Mesenchymal stem cell (in vitro differentiated cells and primary cell): ENCODE measurements at regions not wholly inside any gene's neighbourhood (a gene's known extent, or its start where the extent isn't known, plus 50 kb on each side); places are given as distances from the start of the nearest gene placed in this dataset.

ENCODE experiments used
- DNase-seq: peaks from one replicate; pipeline ENCODE4 v3.0.0-alpha.2; 2013
- H2AFZ ChIP-seq: one replicate; pipeline ENCODE4 v1.6.1; 2013; ENCODE audit warnings: low read depth, mild to moderate bottlenecking, control low read depth, inconsistent platforms, low read length, moderate library complexity
- H2AK5ac ChIP-seq: 2 replicates; pipeline ENCODE4 v1.6.1; 2013; ENCODE audit warnings: low read length, moderate library complexity, mild to moderate bottlenecking, inconsistent platforms; ENCODE audit not compliant: severe bottlenecking
- H2BK120ac ChIP-seq: one replicate; pipeline ENCODE4 v1.6.1; 2013; ENCODE audit warnings: low read depth, mild to moderate bottlenecking, inconsistent platforms, low read length, moderate library complexity
- H2BK12ac ChIP-seq, 2 experiments: one replicate each; pipeline ENCODE4 v1.6.1; 2013; ENCODE audit warnings: inconsistent platforms in 2 of 2, low read length in 2 of 2, mild to moderate bottlenecking in 2 of 2, moderate library complexity in 2 of 2, control low read depth in 1 of 2
- H2BK15ac ChIP-seq: one replicate; pipeline ENCODE4 v1.6.1; 2013; ENCODE audit warnings: mild to moderate bottlenecking, low read depth, inconsistent platforms; ENCODE audit not compliant: poor library complexity, severe bottlenecking
- H2BK5ac ChIP-seq: 2 replicates; pipeline ENCODE4 v1.6.1; 2013; ENCODE audit warnings: low read depth, mild to moderate bottlenecking, low read length, control low read depth, inconsistent platforms; ENCODE audit not compliant: poor library complexity, severe bottlenecking
- H3K14ac ChIP-seq, 2 experiments: one replicate each; pipeline ENCODE4 v1.6.1; 2013; ENCODE audit warnings: inconsistent platforms in 2 of 2, low read length in 2 of 2, control low read depth in 1 of 2, mild to moderate bottlenecking in 1 of 2, moderate library complexity in 1 of 2
- H3K18ac ChIP-seq, 2 experiments: one replicate each; pipeline ENCODE4 v1.6.1; 2013; ENCODE audit warnings: inconsistent platforms in 2 of 2, low read length in 2 of 2, control low read depth in 1 of 2, low read depth in 1 of 2, mild to moderate bottlenecking in 1 of 2
- H3K23ac ChIP-seq, 2 experiments: one replicate each; pipeline ENCODE4 v1.6.1; 2013; ENCODE audit warnings: inconsistent platforms in 2 of 2, low read length in 2 of 2, mild to moderate bottlenecking in 2 of 2, moderate library complexity in 2 of 2, control low read depth in 1 of 2
- H3K27ac ChIP-seq: 2 replicates; pipeline ENCODE4 v1.5.1; 2013; ENCODE audit warnings: mild to moderate bottlenecking, moderate library complexity, low read length, control low read depth, inconsistent platforms; ENCODE audit not compliant: poor library complexity, severe bottlenecking
- H3K27me3 ChIP-seq, 2 experiments: 2 replicates each; pipeline versions ENCODE4 v1.6.1 to v1.7.0; 2013; ENCODE audit warnings: low read length in 2 of 2, mild to moderate bottlenecking in 2 of 2, moderate library complexity in 2 of 2, control low read depth in 1 of 2, inconsistent platforms in 1 of 2; ENCODE audit not compliant: control insufficient read depth in 1 of 2, insufficient read depth in 1 of 2
- H3K36me3 ChIP-seq, 2 experiments: 2 replicates each; pipeline versions ENCODE4 v1.6.1 to v1.7.0; 2013; ENCODE audit warnings: low read length in 2 of 2, control low read depth in 1 of 2, inconsistent platforms in 1 of 2, low read depth in 1 of 2, mild to moderate bottlenecking in 1 of 2; ENCODE audit not compliant: insufficient read depth in 2 of 2, control insufficient read depth in 1 of 2
- H3K4ac ChIP-seq, 2 experiments: one replicate each; pipeline ENCODE4 v1.6.1; 2013; ENCODE audit warnings: inconsistent platforms in 2 of 2, low read length in 2 of 2, mild to moderate bottlenecking in 2 of 2, moderate library complexity in 2 of 2, control low read depth in 1 of 2, low read depth in 1 of 2
- H3K4me1 ChIP-seq: 2 replicates; pipeline ENCODE4 v1.6.1; 2013; ENCODE audit warnings: low read depth, low read length, control low read depth; ENCODE audit not compliant: control insufficient read depth, insufficient read depth
- H3K4me2 ChIP-seq: 2 replicates; pipeline ENCODE4 v1.6.1; 2013; ENCODE audit warnings: low read length, mild to moderate bottlenecking, inconsistent platforms; ENCODE audit not compliant: poor library complexity, severe bottlenecking
- H3K4me3 ChIP-seq, 2 experiments: 2 replicates each; pipeline versions ENCODE4 v1.5.1 to v1.7.0; 2013; ENCODE audit warnings: low read length in 2 of 2, mild to moderate bottlenecking in 2 of 2, control low read depth in 1 of 2, low read depth in 1 of 2; ENCODE audit not compliant: insufficient read depth in 1 of 2
- H3K79me1 ChIP-seq: replicated peaks from 2 replicates; pipeline ENCODE4 v1.6.1; 2013; ENCODE audit warnings: mild to moderate bottlenecking, control low read depth, low read length, inconsistent platforms; ENCODE audit not compliant: poor library complexity, severe bottlenecking
- H3K9ac ChIP-seq: 2 replicates; pipeline ENCODE4 v1.7.0; 2013; ENCODE audit warnings: mild to moderate bottlenecking, low read length, moderate library complexity
- H3K9me3 ChIP-seq: 2 replicates; pipeline ENCODE4 v1.7.0; 2013; ENCODE audit warnings: mild to moderate bottlenecking, low read length; ENCODE audit not compliant: control insufficient read depth
- H4K8ac ChIP-seq: one replicate; pipeline ENCODE4 v1.6.1; 2013; ENCODE audit warnings: inconsistent platforms, mild to moderate bottlenecking, low read length, moderate library complexity
- H4K91ac ChIP-seq: one replicate; pipeline ENCODE4 v1.6.1; 2013; ENCODE audit warnings: mild to moderate bottlenecking, low read length, inconsistent platforms
- WGBS: methylation state at CpG from one replicate; pipeline ENCODE4 v1.1.7; 2013; ENCODE audit warnings: mixed read lengths; 5-methylcytosine and 5-hydroxymethylcytosine counted together

GRCh38 chr3:74516019-74516418 is 98.4 kb downstream of the CNTN3 start:
- Histone ChIP-seq H3K79me1 (no peaks in the 10 kb centered on the region), H4K8ac (no peak overlapping the region), H2BK120ac (no peak overlapping the region), H3K4me2 (no peak overlapping the region), H2BK5ac (no peak overlapping the region), H3K9ac (no peak overlapping the region), H3K14ac (no peak overlapping the region), H3K27ac (no peak overlapping the region), H3K36me3 (no peaks in the 10 kb centered on the region), H3K27me3 (no peaks in the 10 kb centered on the region), H3K4me1 (no peaks in the 10 kb centered on the region), H3K23ac (no peak overlapping the region), H2AK5ac (no peak overlapping the region), H3K18ac (no peak overlapping the region), H2AFZ (no peak overlapping the region), H2BK12ac (no peak overlapping the region), H3K4ac (no peak overlapping the region), H2BK15ac (no peak overlapping the region), H4K91ac (no peak overlapping the region), H3K9me3 (no peaks in the 10 kb centered on the region), H3K4me3 (no peak overlapping the region)
- no peak for DNase-seq

- DNase-seq, result no peak
- Histone ChIP-seq H3K4me1 (no peaks in the 10 kb centered on the region), H2BK12ac (no peak overlapping the region), H2AK5ac (no peak overlapping the region), H2BK120ac (no peak overlapping the region), H4K8ac (no peak overlapping the region), H2AFZ (no peak overlapping the region), H3K9ac (no peak overlapping the region), H3K9me3 (no peaks in the 10 kb centered on the region), H3K27me3 (no peaks in the 10 kb centered on the region), H3K23ac (no peak overlapping the region), H3K18ac (no peak overlapping the region), H3K4ac (no peak overlapping the region), H3K14ac (no peak overlapping the region), H3K4me2 (no peak overlapping the region), H3K36me3 (no peaks in the 10 kb centered on the region), H2BK15ac (no peak overlapping the region), H2BK5ac (no peak overlapping the region), H3K79me1 (no peaks in the 10 kb centered on the region), H3K4me3 (no peak overlapping the region), H4K91ac (no peak overlapping the region), H3K27ac (no peak overlapping the region)
- 80% methylated on average over 3 of the region's 3 CpGs for WGBS
Measured at GRCh38 chr3:74515451-74515850, 99.0 kb downstream of the CNTN3 start.

GRCh38 chr3:74511078-74511477 is 103.4 kb downstream of the CNTN3 start:
- H3K9me3 ChIP-seq, result no peaks in the 10 kb centered on the region
- H3K36me3 ChIP-seq, result no peaks in the 10 kb centered on the region
- H2AFZ ChIP-seq, result no peak overlapping the region
- no peak overlapping the region for H2AK5ac ChIP-seq
- no peak overlapping the region for H4K91ac ChIP-seq
- H3K4me1 ChIP-seq, result no peaks in the 10 kb centered on the region
- H3K4me2 ChIP-seq, result no peak overlapping the region
- no peak overlapping the region for H2BK15ac ChIP-seq
- no peak overlapping the region for H2BK12ac ChIP-seq
- H3K4ac ChIP-seq, result no peak overlapping the region
- H3K14ac ChIP-seq, result no peak overlapping the region
- H3K79me1 ChIP-seq, result no peaks in the 10 kb centered on the region
- no peak overlapping the region for H3K9ac ChIP-seq
- no peaks in the 10 kb centered on the region for H3K27me3 ChIP-seq
- no peak overlapping the region for H3K27ac ChIP-seq
- no peak overlapping the region for H4K8ac ChIP-seq
- H2BK120ac ChIP-seq, result no peak overlapping the region
- no peak overlapping the region for H3K18ac ChIP-seq
- DNase-seq, result no peak
- H2BK5ac ChIP-seq, result no peak overlapping the region
- no peak overlapping the region for H3K4me3 ChIP-seq
- no peak overlapping the region for H3K23ac ChIP-seq

- H3K18ac ChIP-seq, result no peak overlapping the region
- H3K79me1 ChIP-seq, result no peaks in the 10 kb centered on the region
- DNase-seq, result no peak
- no peaks in the 10 kb centered on the region for H3K36me3 ChIP-seq
- no peak overlapping the region for H3K23ac ChIP-seq
- H4K8ac ChIP-seq, result no peak overlapping the region
- H3K9me3 ChIP-seq, result no peaks in the 10 kb centered on the region
- no peak overlapping the region for H2BK12ac ChIP-seq
- no peak overlapping the region for H2AK5ac ChIP-seq
- no peak overlapping the region for H3K4ac ChIP-seq
- no peak overlapping the region for H3K9ac ChIP-seq
- H3K4me1 ChIP-seq, result no peaks in the 10 kb centered on the region
- H2BK15ac ChIP-seq, result no peak overlapping the region
- no peak overlapping the region for H3K14ac ChIP-seq
- no peak overlapping the region for H2BK5ac ChIP-seq
- H2BK120ac ChIP-seq, result no peak overlapping the region
- 61% methylated on average over 5 of the region's 5 CpGs for WGBS
- H2AFZ ChIP-seq, result no peak overlapping the region
- no peak overlapping the region for H3K4me3 ChIP-seq
- H4K91ac ChIP-seq, result no peak overlapping the region
- H3K4me2 ChIP-seq, result no peak overlapping the region
- H3K27ac ChIP-seq, result no peak overlapping the region
- no peaks in the 10 kb centered on the region for H3K27me3 ChIP-seq
Measured at GRCh38 chr3:74510261-74510818, 104.1 kb downstream of the CNTN3 start.
